GM12878 (cell line): ENCODE measurements at regions not wholly inside any gene's neighbourhood (a gene's known extent, or its start where the extent isn't known, plus 50 kb on each side); places are given as distances from the start of the nearest gene placed in this dataset.
"Not testable (repeated sequence)": the region's sequence is repeated elsewhere in the genome, so short reads cannot be mapped to it uniquely, and the experiment has no call there.

Experiments used
- ATAC-seq: fragments of 200-7000 bp; cut with Tn5 transposase; 3 replicates; pipeline ENCODE4 v1.9.1; 2020; ENCODE audit warnings: mild to moderate bottlenecking, moderate library complexity
- BruUV-seq: library from RNA; stranded (reverse); fragments of 400-500 nt; replicated peaks from 2 replicates; lab custom pipeline; 2021; lab: Mats Ljungman, UMichigan
- CTCF ChIA-PET: fragments of 300-600 bp; sonication (Branson Sonifier 250); formaldehyde crosslinking; extraction: SDS; loops from one replicate; lab custom pipeline; 2021; ENCODE audit warnings: inconsistent platforms; lab: Yijun Ruan, JAX
- POLR2A ChIA-PET: fragments of 350-600 bp; formaldehyde crosslinking; extraction: SDS; loops from one replicate; lab custom pipeline; 2021; ENCODE audit warnings: inconsistent platforms; lab: Charles Lee
- RAD21 ChIA-PET: fragments of 300-600 bp; sonication (Branson Sonifier 250); formaldehyde crosslinking; loops from one replicate; lab custom pipeline; 2023; ENCODE audit warnings: antibody characterized with exemption; ENCODE audit not compliant: unreplicated experiment; lab: Charles Lee
- SMC1A ChIA-PET: fragments of 300-600 bp; sonication (Branson Sonifier 250); formaldehyde crosslinking; loops from one replicate; lab custom pipeline; 2023; ENCODE audit not compliant: unreplicated experiment, uncharacterized antibody; lab: Charles Lee
- DNase-seq: peaks from one replicate; pipeline ENCODE4 v3.0.0-alpha.2; 2011; ENCODE audit warnings: low read depth, low spot score
- FAIRE-seq: peaks from 3 replicates; lab custom pipeline; 2011; peaks lifted over from hg19 to GRCh38; lab: Jason Lieb, UNC
- H2AFZ ChIP-seq: 2 replicates; pipeline ENCODE4 v1.6.0; 2011; ENCODE audit warnings: low read depth, low read length, control low read depth; ENCODE audit not compliant: control insufficient read depth
- H3K27ac ChIP-seq: 2 replicates; pipeline ENCODE4 v1.5.1; 2011; ENCODE audit warnings: control low read depth; ENCODE audit not compliant: control insufficient read depth, insufficient read depth
- H3K27me3 ChIP-seq, 2 experiments: replicated peaks in 1 of 2; 2 replicates each; pipeline versions ENCODE4 v1.6.0 to v1.6.1; 2011; ENCODE audit warnings: low read length in 1 of 2; ENCODE audit not compliant: control insufficient read depth in 2 of 2, insufficient read depth in 2 of 2
- H3K36me3 ChIP-seq, 2 experiments: 2 replicates each; pipeline ENCODE4 v1.5.1; 2011; ENCODE audit warnings: low read length in 1 of 2; ENCODE audit not compliant: control insufficient read depth in 2 of 2, insufficient read depth in 2 of 2
- H3K4me1 ChIP-seq: 2 replicates; pipeline ENCODE4 v1.6.1; 2011; ENCODE audit warnings: mild to moderate bottlenecking, low read length, moderate library complexity, mixed read lengths; ENCODE audit not compliant: control insufficient read depth, insufficient read depth
- H3K4me2 ChIP-seq: 2 replicates; pipeline ENCODE4 v1.6.0; 2011; ENCODE audit warnings: control low read depth; ENCODE audit not compliant: control insufficient read depth, insufficient read depth
- H3K4me3 ChIP-seq: fragments of 200-600 bp; sonication (generic); 2 replicates; pipeline ENCODE4 v1.5.1; 2016
- H3K79me2 ChIP-seq: 2 replicates; pipeline ENCODE4 v1.6.0; 2011; ENCODE audit warnings: low read length; ENCODE audit not compliant: control insufficient read depth, insufficient read depth
- H3K9ac ChIP-seq: 2 replicates; pipeline ENCODE4 v1.8.0; 2011; ENCODE audit warnings: low read length, control low read depth, mixed read lengths; ENCODE audit not compliant: control insufficient read depth, insufficient read depth
- H3K9me3 ChIP-seq: replicated peaks from 3 replicates; pipeline ENCODE4 v1.5.1; 2011; ENCODE audit warnings: mild to moderate bottlenecking, low read length; ENCODE audit not compliant: control insufficient read depth, insufficient read depth
- H4K20me1 ChIP-seq: 2 replicates; pipeline ENCODE4 v1.6.0; 2011; ENCODE audit not compliant: control insufficient read depth, insufficient read depth
- FOS ChIP-seq: IDR thresholded peaks from 3 replicates; pipeline ENCODE4 v1.6.1; 2011; ENCODE audit warnings: borderline replicate concordance; ENCODE audit not compliant: insufficient read length; ENCODE audit errors: extremely low read depth
- IKZF1 ChIP-seq: fragments of 450-650 bp; conservative IDR thresholded peaks from 2 replicates; pipeline ENCODE4 v1.6.1; 2017; ENCODE audit warnings: antibody characterized with exemption, mild to moderate bottlenecking
- MTA2 ChIP-seq: fragments of 450-650 bp; IDR thresholded peaks from 2 replicates; pipeline ENCODE4 v1.6.1; 2016; ENCODE audit warnings: low read depth, mild to moderate bottlenecking, moderate library complexity
- SIN3A ChIP-seq: IDR thresholded peaks from 2 replicates; pipeline ENCODE4 v1.6.1; 2012; ENCODE audit warnings: low read depth, low read length, improper control_type of control experiment
- SIX5 ChIP-seq: IDR thresholded peaks from 2 replicates; pipeline ENCODE4 v1.6.1; 2011; ENCODE audit warnings: mild to moderate bottlenecking, low read depth, low read length, moderate library complexity; ENCODE audit not compliant: severe bottlenecking
- ZNF622 ChIP-seq: fragments of 450-650 bp; IDR thresholded peaks from 2 replicates; pipeline ENCODE4 v1.6.1; 2017; ENCODE audit warnings: mild to moderate bottlenecking, inconsistent platforms
- WGBS: methylation state at CpG from one replicate; pipeline ENCODE4 v1.1.6; 2016; ENCODE audit warnings: low lambda C conversion rate; ENCODE audit not compliant: insufficient replicate concordance, insufficient coverage; ENCODE audit errors: missing lambda C conversion rate; 5-methylcytosine and 5-hydroxymethylcytosine counted together
- in situ Hi-C: fragments of 300-500 bp; cut with MboI; formaldehyde crosslinking; loops from 9 replicates; pipeline ENCODE4 v1.14.3; 2018; ENCODE audit warnings: mixed read lengths
- intact Hi-C: fragments of 100-400 bp; cut with micrococcal nuclease; formaldehyde crosslinking; loops from one replicate; pipeline ENCODE4 v1.14.2; 2022; ENCODE audit not compliant: unreplicated experiment
- TF ChIP-seq, protein P1 (sequence below): fragments of 450-650 bp; IDR thresholded peaks from 2 replicates; pipeline ENCODE4 v1.6.1; 2014; ENCODE audit warnings: mild to moderate bottlenecking

DNA sequence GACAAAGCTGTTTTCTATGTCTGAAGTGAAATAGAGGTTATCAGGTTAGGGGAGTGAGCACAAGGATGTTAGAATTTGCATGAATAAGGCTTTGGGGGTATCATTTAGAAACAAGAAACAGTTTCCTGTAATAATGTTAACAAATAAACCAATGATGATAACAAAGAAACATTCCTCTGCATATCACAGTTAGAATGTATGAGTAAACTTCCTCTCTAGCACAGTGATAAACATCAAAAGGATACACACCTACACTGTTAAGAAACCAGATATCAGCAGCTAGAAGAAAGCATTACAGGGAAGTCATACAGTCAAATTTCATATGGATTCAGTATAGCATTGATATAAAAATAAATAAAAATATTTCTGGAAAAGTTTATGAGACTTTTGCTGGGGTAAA lies 340.0 kb upstream of the MAGEB16 start (continued):
- TF ChIP-seq, protein P1, sequence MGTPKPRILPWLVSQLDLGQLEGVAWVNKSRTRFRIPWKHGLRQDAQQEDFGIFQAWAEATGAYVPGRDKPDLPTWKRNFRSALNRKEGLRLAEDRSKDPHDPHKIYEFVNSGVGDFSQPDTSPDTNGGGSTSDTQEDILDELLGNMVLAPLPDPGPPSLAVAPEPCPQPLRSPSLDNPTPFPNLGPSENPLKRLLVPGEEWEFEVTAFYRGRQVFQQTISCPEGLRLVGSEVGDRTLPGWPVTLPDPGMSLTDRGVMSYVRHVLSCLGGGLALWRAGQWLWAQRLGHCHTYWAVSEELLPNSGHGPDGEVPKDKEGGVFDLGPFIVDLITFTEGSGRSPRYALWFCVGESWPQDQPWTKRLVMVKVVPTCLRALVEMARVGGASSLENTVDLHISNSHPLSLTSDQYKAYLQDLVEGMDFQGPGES = no peak
- TF ChIP-seq IKZF1 = no peak
- TF ChIP-seq SIX5 = no peak
- TF ChIP-seq FOS = no peak

DNA sequence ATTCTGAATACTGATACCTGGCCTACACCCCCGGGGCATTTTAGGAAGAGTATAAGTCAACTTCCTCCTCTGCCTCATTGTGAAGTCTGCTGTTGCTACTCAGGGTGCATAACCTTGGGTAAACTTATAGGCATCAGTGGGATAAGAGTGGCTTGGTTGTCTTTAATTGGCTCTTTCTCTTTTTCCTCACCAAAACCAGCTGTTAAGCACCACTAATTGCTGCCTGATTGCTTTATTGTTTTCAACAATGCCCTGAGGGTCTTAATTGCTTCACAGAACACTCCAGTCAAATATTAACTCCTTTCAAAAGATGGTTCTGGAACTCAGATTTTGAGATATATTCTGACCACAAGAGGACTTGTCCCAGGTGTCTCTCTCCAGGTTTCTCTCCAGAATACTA lies 337.0 kb upstream of the MAGEB16 start:
- SMC1A ChIA-PET = interaction anchor here (1.3 kb wide), 1 partner anchor 209 kb away, joined by 3 read pairs; no protein-coding TSS in a partner anchor
- no peaks in the 10 kb centered on the region for H3K79me2 ChIP-seq
- FAIRE-seq = no peak
- RAD21 ChIA-PET = no interaction called here
- H3K27me3 ChIP-seq = no peaks in the 10 kb centered on the region
- H3K9ac ChIP-seq = no peak overlapping the region
- no peaks in the 10 kb centered on the region for H3K4me1 ChIP-seq
- 0% methylated on average over 1 of the region's 1 CpG for WGBS
- no peak overlapping the region for H3K4me3 ChIP-seq
- H3K36me3 ChIP-seq = no peaks in the 10 kb centered on the region
- CTCF ChIA-PET = no interaction called here
- BruUV-seq = no TSS peak
- no peaks in the 10 kb centered on the region; the same call in 2 of the 3 replicates for H3K9me3 ChIP-seq
- no peak overlapping the region for H3K27ac ChIP-seq
- in situ Hi-C loops = no loop called here
- no peak for DNase-seq
- H4K20me1 ChIP-seq = no peaks in the 10 kb centered on the region
- H3K4me2 ChIP-seq = no peak overlapping the region
- POLR2A ChIA-PET = no interaction called here
- ATAC-seq = no peak
- H2AFZ ChIP-seq = no peak overlapping the region
- TF ChIP-seq ZNF622 (no peak), MTA2 (peak; percentile 65), SIN3A (no peak)
- intact Hi-C loops = no loop called here

DNA sequence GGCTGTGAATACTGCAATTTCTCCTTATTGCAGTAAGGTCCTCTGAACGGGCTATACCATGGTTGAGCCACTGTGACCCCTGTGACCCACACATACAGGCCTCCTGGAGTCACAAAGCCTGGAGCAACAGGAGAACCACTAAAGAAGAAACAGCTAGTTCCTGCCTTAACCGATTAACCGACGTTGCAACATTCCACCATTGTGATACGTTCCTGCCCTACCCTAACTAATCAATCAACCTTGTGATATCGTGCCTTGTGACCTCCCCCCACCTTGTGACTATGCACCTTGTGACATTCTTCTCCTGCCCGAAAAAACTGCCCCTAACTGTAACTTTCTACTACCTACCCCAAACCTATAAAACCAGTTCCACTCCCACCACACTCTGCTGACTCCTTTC lies 301.5 kb upstream of the MAGEB16 start:
- CTCF ChIA-PET, FAIRE-seq, H3K79me2 ChIP-seq, H3K4me1 ChIP-seq, H4K20me1 ChIP-seq, SMC1A ChIA-PET, H3K4me2 ChIP-seq, BruUV-seq, intact Hi-C loops, H2AFZ ChIP-seq, H3K27ac ChIP-seq, H3K9me3 ChIP-seq, POLR2A ChIA-PET, in situ Hi-C loops, RAD21 ChIA-PET, H3K36me3 ChIP-seq, H3K9ac ChIP-seq, DNase-seq, H3K4me3 ChIP-seq, H3K27me3 ChIP-seq, ATAC-seq: not testable (repeated sequence)
- 43% methylated on average over 7 of the region's 7 CpGs for WGBS

DNA sequence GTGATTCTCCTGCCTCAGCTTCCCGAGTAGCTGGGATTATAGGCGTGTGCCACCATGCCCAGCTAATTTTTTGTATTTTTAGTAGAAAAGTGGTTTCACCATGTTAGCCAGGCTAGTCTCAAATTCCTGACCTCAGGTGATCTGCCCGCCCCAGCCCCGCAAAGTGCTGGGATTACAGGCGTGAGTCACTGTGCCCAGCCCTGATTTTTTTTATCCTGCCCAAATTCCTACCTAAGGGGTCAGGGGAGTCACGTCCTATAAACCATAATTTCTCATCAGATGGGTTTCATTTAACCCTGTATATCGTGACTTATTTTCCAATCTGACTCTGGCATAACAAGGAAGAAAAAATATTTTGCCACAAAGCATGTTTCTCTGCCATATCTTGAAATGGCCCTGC lies 300.7 kb upstream of the MAGEB16 start:
- H3K36me3 ChIP-seq, H3K27me3 ChIP-seq, H4K20me1 ChIP-seq, H3K79me2 ChIP-seq, SMC1A ChIA-PET, H3K9me3 ChIP-seq, H3K4me3 ChIP-seq, POLR2A ChIA-PET, H3K4me2 ChIP-seq, BruUV-seq, H2AFZ ChIP-seq, intact Hi-C loops, DNase-seq, H3K9ac ChIP-seq, in situ Hi-C loops, H3K27ac ChIP-seq, CTCF ChIA-PET, H3K4me1 ChIP-seq, ATAC-seq, RAD21 ChIA-PET, FAIRE-seq: not testable (repeated sequence)
- 58% methylated on average over 7 of the region's 7 CpGs for WGBS
